ENCODE measurements at regions not wholly inside any gene's neighbourhood (a gene's known extent, or its start where the extent isn't known, plus 50 kb on each side); places are given as distances from the start of the nearest gene placed in this dataset.

DNA sequence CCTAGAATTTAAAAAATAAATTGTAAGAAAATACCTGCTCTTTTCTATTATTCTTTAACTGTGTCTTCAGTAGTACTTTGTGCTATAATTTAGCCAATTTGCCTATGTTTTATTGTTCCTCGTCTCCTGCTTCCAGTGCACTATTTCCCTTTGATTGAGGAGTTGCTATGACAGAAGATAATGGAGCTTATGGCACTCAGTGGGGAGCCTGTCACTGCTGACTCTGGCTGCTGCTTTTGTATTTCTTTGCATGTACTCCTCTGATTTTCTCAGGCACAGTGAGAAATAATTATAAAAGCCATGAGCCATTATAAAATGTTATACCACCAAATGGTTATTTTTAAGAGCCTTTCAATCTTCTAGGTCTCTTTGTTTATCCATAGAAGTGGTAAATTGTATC is 1310.8 kb upstream of the SLC39A10 start:
- Histone ChIP-seq H3K27me3 (ENCODE audit: insufficient read depth, low read length, poor library complexity, severe bottlenecking) (no peaks in the 10 kb centered on the region), H3K9me3 (ENCODE audit: low read length) (no peaks in the 10 kb centered on the region), H3K4me1 (ENCODE audit: insufficient read depth, low read length) (no peaks in the 10 kb centered on the region), H3K4me3 (ENCODE audit: low read length) (no peak overlapping the region), H3K27ac (ENCODE audit: low read depth, low read length) (no peak overlapping the region), H3K36me3 (ENCODE audit: insufficient read depth, low read length) (no peaks in the 10 kb centered on the region)
- Mint-ChIP-seq H3K9me3 (no peaks in the 10 kb centered on the region), H3K27ac (no peak overlapping the region), H3K4me1 (no peaks in the 10 kb centered on the region), H3K36me3 (no peaks in the 10 kb centered on the region), H3K4me3 (no peak overlapping the region), H3K27me3 (no peaks in the 10 kb centered on the region)
- ChIA-PET POLR2A (no interaction called here), CTCF (no interaction called here)
- DNase-seq = no peak

DNA sequence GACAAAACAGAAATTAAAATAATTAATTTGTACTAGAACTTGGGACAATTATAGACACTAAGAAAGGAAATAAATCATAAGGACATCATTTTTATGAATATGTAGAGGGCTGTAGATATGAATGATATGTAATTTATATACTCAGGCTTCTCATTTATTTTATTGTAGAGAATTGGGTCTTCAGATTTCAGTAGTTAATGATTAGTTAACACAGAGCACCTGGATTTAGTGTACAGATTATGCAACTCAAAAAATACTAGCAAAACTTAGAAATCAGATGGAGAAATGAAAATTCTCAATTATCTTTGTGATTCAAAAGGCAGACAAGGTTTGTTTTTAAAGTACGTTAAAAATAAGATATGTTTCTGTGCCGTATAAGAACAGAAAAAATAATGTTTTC is 1311.7 kb upstream of the SLC39A10 start:
- Histone ChIP-seq H3K4me3 (ENCODE audit: low read length) (no peak overlapping the region), H3K36me3 (ENCODE audit: insufficient read depth, low read length) (no peaks in the 10 kb centered on the region), H3K9me3 (ENCODE audit: low read length) (no peaks in the 10 kb centered on the region), H3K27ac (ENCODE audit: low read depth, low read length) (no peak overlapping the region), H3K4me1 (ENCODE audit: insufficient read depth, low read length) (no peaks in the 10 kb centered on the region), H3K27me3 (ENCODE audit: insufficient read depth, low read length, poor library complexity, severe bottlenecking) (no peaks in the 10 kb centered on the region)
- no peak overlapping the region for H3K27ac Mint-ChIP-seq
- DNase-seq = no peak
- no peaks in the 10 kb centered on the region for H3K9me3 Mint-ChIP-seq
- H3K4me1 Mint-ChIP-seq = no peaks in the 10 kb centered on the region
- no peak overlapping the region for H3K4me3 Mint-ChIP-seq
- POLR2A ChIA-PET = no interaction called here
- H3K36me3 Mint-ChIP-seq = no peaks in the 10 kb centered on the region
- CTCF ChIA-PET = no interaction called here
- H3K27me3 Mint-ChIP-seq = no peaks in the 10 kb centered on the region

DNA sequence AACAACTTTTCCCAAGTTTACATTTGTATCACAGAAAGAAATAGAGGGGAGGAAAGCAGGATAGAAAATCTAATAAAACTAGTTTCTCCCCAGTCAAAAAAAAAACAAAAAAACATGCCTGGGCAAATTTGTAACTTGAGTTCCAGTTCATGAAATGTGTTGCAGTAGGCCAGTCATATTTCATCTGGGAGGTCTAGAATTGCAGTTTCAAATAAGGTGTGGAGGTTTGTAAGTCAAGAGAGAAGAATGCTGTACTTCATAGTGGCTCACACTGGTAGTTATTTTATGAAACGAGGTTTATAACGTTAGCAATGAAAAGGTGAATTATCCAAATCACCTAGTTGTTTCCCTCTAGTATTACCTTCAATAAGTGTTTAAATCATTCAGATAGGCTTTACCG is 1313.9 kb upstream of the SLC39A10 start:
- DNase-seq = no peak
- Mint-ChIP-seq H3K4me3 (no peak overlapping the region), H3K4me1 (no peaks in the 10 kb centered on the region), H3K36me3 (no peaks in the 10 kb centered on the region), H3K9me3 (no peaks in the 10 kb centered on the region), H3K27ac (no peak overlapping the region), H3K27me3 (no peaks in the 10 kb centered on the region)
- H3K4me3 ChIP-seq (ENCODE audit: low read length) = no peak overlapping the region
- no peaks in the 10 kb centered on the region for H3K4me1 ChIP-seq (ENCODE audit: insufficient read depth, low read length)
- ChIA-PET CTCF (no interaction called here), POLR2A (no interaction called here)
- H3K36me3 ChIP-seq (ENCODE audit: insufficient read depth, low read length) = no peaks in the 10 kb centered on the region
- no peaks in the 10 kb centered on the region for H3K9me3 ChIP-seq (ENCODE audit: low read length)
- no peak overlapping the region for H3K27ac ChIP-seq (ENCODE audit: low read depth, low read length)
- H3K27me3 ChIP-seq (ENCODE audit: insufficient read depth, low read length, poor library complexity, severe bottlenecking) = no peaks in the 10 kb centered on the region

DNA sequence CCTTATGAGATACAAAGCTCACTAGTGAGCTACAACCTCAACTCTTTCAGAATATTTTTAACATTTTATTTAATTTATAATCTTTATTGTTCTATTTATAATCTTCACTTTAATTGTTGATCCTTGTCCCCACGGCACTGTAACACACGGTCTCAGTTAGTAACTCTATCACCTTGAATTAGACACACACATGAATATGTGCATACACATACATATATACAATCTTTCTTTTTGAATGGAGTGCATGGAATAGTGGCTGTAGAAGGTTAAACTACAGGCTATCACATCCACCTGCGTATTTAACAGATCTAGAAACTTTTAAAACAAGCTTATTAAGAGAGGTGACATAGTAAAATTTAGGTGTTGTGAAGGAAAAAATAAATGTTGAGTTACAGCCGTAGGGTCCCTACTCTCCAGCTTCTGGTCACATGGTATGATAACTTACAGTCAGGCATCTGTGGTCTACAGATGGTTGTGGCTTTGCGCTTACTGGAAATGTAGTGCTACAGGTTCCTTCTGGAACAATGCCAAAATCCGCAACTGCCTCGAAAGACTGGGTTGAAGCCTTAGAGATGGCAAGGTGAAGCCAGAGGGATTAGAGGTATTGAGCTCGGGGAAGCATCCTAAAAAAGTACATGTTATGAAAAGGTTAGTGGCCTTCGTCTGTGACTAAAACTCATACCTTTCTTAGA is 1324.1 kb upstream of the SLC39A10 start:
- Histone ChIP-seq H3K27me3 (ENCODE audit: insufficient read depth, low read length, poor library complexity, severe bottlenecking) (no peaks in the 10 kb centered on the region), H3K36me3 (ENCODE audit: insufficient read depth, low read length) (no peaks in the 10 kb centered on the region), H3K9me3 (ENCODE audit: low read length) (no peaks in the 10 kb centered on the region), H3K4me1 (ENCODE audit: insufficient read depth, low read length) (no peaks in the 10 kb centered on the region), H3K4me3 (ENCODE audit: low read length) (no peak overlapping the region), H3K27ac (ENCODE audit: low read depth, low read length) (no peak overlapping the region)
- no peaks in the 10 kb centered on the region for H3K36me3 Mint-ChIP-seq
- DNase-seq = no peak
- H3K27me3 Mint-ChIP-seq = no peaks in the 10 kb centered on the region
- no peak overlapping the region for H3K4me3 Mint-ChIP-seq
- POLR2A ChIA-PET = no interaction called here
- H3K27ac Mint-ChIP-seq = no peak overlapping the region
- no peaks in the 10 kb centered on the region for H3K9me3 Mint-ChIP-seq
- H3K4me1 Mint-ChIP-seq = no peaks in the 10 kb centered on the region
- CTCF ChIA-PET = no interaction called here

DNA sequence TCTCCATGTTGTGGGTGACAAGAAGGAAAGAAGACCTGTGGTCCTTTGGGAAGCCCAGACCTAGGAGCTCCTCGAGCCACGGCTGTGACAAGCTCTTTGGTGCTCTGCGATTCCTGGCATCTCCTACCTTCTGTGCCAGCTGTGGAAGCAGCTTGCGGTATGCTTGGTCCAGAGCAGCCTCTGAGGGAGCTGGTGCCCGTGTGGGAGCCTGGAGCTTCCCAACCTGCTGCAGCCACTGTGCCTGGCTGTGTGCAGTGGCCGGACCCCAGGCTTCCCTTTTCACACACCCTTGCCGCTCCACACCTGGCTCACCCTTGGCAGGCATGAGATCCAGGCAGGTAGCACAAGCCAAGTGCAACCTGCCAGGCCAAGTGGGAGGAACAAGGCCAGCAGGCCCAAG is 1328.6 kb upstream of the SLC39A10 start:
- CTCF ChIA-PET = no interaction called here
- Mint-ChIP-seq H3K27me3 (no peaks in the 10 kb centered on the region), H3K36me3 (no peaks in the 10 kb centered on the region), H3K9me3 (no peaks in the 10 kb centered on the region), H3K4me1 (no peaks in the 10 kb centered on the region), H3K4me3 (no peak overlapping the region), H3K27ac (no peak overlapping the region)
- no peaks in the 10 kb centered on the region for H3K36me3 ChIP-seq (ENCODE audit: insufficient read depth, low read length)
- POLR2A ChIA-PET = no interaction called here
- H3K4me1 ChIP-seq (ENCODE audit: insufficient read depth, low read length) = no peaks in the 10 kb centered on the region
- no peaks in the 10 kb centered on the region for H3K9me3 ChIP-seq (ENCODE audit: low read length)
- DNase-seq = no peak
- no peaks in the 10 kb centered on the region for H3K27me3 ChIP-seq (ENCODE audit: insufficient read depth, low read length, poor library complexity, severe bottlenecking)
- no peak overlapping the region for H3K27ac ChIP-seq (ENCODE audit: low read depth, low read length)
- no peak overlapping the region for H3K4me3 ChIP-seq (ENCODE audit: low read length)

DNA sequence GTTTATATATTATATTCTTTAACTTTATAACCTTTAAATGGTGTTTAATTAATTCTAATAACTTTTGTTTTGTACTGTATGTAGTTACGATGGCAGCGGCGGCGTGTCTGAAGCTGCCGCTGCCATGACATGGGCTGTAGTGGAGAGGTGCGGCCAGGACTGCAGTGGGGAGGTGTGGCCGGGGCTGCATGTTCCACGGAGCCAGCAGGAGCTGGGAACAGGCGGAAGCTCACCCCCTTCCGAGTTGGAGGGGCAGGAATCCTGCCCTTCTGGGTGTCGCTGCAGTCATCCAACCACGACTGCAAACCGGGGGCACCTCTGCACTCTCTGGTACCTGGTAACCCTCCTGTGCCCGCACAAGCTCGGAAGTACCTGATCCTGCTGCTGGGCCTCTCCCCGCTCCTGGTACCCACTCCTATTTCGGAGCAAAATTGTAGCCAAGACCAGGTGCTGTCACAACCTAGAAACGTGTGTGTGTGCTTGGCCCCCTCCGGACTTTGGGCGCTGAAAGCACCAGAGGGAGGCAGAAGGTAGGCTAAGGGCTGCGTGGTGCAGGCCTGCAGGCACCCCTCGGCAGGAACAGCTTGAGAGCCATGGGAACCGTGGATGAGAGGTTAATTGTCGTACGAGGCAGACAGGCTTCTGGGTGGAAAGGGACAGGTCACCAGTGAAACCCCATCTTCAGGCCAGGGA is 1329.7 kb upstream of the SLC39A10 start:
- H3K9me3 Mint-ChIP-seq = no peaks in the 10 kb centered on the region
- H3K27ac Mint-ChIP-seq = no peak overlapping the region
- Histone ChIP-seq H3K4me3 (ENCODE audit: low read length) (no peak overlapping the region), H3K9me3 (ENCODE audit: low read length) (no peaks in the 10 kb centered on the region), H3K36me3 (ENCODE audit: insufficient read depth, low read length) (no peaks in the 10 kb centered on the region), H3K4me1 (ENCODE audit: insufficient read depth, low read length) (no peaks in the 10 kb centered on the region), H3K27me3 (ENCODE audit: insufficient read depth, low read length, poor library complexity, severe bottlenecking) (no peaks in the 10 kb centered on the region), H3K27ac (ENCODE audit: low read depth, low read length) (no peak overlapping the region)
- no peaks in the 10 kb centered on the region for H3K27me3 Mint-ChIP-seq
- ChIA-PET CTCF (no interaction called here), POLR2A (no interaction called here)
- H3K4me3 Mint-ChIP-seq = no peak overlapping the region
- no peaks in the 10 kb centered on the region for H3K36me3 Mint-ChIP-seq
- DNase-seq = no peak
- no peaks in the 10 kb centered on the region for H3K4me1 Mint-ChIP-seq

DNA sequence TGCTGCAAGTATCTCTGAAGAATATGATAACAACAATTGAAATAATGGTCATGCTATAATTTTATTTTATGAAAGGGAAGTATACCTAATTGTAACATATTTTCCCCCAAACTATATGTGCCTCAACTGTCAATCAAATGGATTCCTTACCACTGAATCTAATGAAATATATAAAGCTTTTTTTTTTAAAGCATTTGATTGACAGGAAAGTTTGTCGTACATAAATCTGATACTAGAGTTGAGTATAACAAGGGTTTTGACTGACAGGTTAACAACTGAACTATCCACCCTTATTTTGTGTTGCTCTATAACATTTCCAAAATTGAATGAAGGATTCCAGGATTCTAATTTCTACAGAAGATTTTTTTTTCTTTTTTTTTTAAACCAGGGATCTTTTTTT is 1333.3 kb upstream of the SLC39A10 start:
- H3K4me3 Mint-ChIP-seq = no peak overlapping the region
- no peaks in the 10 kb centered on the region for H3K9me3 ChIP-seq (ENCODE audit: low read length)
- H3K36me3 ChIP-seq (ENCODE audit: insufficient read depth, low read length) = no peaks in the 10 kb centered on the region
- DNase-seq = no peak
- H3K36me3 Mint-ChIP-seq = no peaks in the 10 kb centered on the region
- H3K4me1 ChIP-seq (ENCODE audit: insufficient read depth, low read length) = no peaks in the 10 kb centered on the region
- H3K27me3 ChIP-seq (ENCODE audit: insufficient read depth, low read length, poor library complexity, severe bottlenecking) = no peaks in the 10 kb centered on the region
- peaks cover 0 to 8% (median 0%) of the 10 kb centered on the region in 5 donors for H3K9me3 Mint-ChIP-seq
- H3K4me3 ChIP-seq (ENCODE audit: low read length) = no peak overlapping the region
- ChIA-PET POLR2A (no interaction called here), CTCF (no interaction called here)
- H3K27ac ChIP-seq (ENCODE audit: low read depth, low read length) = no peak overlapping the region
- no peak overlapping the region for H3K27ac Mint-ChIP-seq
- no peaks in the 10 kb centered on the region for H3K27me3 Mint-ChIP-seq
- H3K4me1 Mint-ChIP-seq = no peaks in the 10 kb centered on the region

DNA sequence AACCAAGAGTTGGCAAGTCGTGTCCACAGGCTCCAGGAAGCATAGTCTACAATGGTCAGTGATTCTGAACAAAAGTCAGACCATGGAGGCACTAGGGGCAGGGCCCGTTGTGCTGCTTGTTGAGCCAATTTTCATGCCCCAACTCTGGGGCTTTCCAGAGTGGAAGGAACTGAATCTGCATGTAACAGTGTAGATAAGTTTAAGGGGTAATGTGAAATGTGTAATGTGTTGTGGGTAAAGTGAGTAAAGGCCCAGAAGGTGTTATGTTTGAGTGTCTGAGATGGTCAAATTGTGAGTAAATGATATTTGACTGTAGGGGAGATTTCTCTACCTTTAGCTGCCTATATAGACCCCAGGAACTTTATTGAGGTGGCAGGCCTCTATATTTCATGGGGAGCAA is 1336.5 kb upstream of the SLC39A10 start:
- ChIA-PET POLR2A (no interaction called here), CTCF (no interaction called here)
- H3K27me3 ChIP-seq (ENCODE audit: insufficient read depth, low read length, poor library complexity, severe bottlenecking) = no peaks in the 10 kb centered on the region
- H3K36me3 ChIP-seq (ENCODE audit: insufficient read depth, low read length) = no peaks in the 10 kb centered on the region
- Mint-ChIP-seq H3K27ac (no peak overlapping the region), H3K4me1 (no peaks in the 10 kb centered on the region), H3K36me3 (no peaks in the 10 kb centered on the region), H3K27me3 (no peaks in the 10 kb centered on the region), H3K9me3 (peaks cover 0 to 11% (median 0%) of the 10 kb centered on the region in 5 donors), H3K4me3 (no peak overlapping the region)
- H3K4me1 ChIP-seq (ENCODE audit: insufficient read depth, low read length) = no peaks in the 10 kb centered on the region
- peak in 1 of 5 donors; percentile 34 for DNase-seq
- no peak overlapping the region for H3K4me3 ChIP-seq (ENCODE audit: low read length)
- no peak overlapping the region for H3K27ac ChIP-seq (ENCODE audit: low read depth, low read length)
- H3K9me3 ChIP-seq (ENCODE audit: low read length) = no peaks in the 10 kb centered on the region
